Choroid plexus epithelial cell (primary cell): ENCODE measurements at regions not wholly inside any gene's neighbourhood (a gene's known extent, or its start where the extent isn't known, plus 50 kb on each side); places are given as distances from the start of the nearest gene placed in this dataset.

Experiments used
- DNase-seq: peaks from one replicate; pipeline ENCODE4 v3.0.0-alpha.2; 2010; ENCODE audit warnings: low read depth
- H3K4me3 ChIP-seq: 2 replicates; pipeline ENCODE4 v1.5.1; 2011; ENCODE audit warnings: low read depth, mild to moderate bottlenecking, control low read depth, low read length, moderate library complexity
- TF ChIP-seq, protein P1 (sequence below): conservative IDR thresholded peaks from 2 replicates; pipeline ENCODE4 v1.5.1; 2011; ENCODE audit warnings: low read depth, mild to moderate bottlenecking, control low read depth, inconsistent platforms, low read length, moderate library complexity

DNA sequence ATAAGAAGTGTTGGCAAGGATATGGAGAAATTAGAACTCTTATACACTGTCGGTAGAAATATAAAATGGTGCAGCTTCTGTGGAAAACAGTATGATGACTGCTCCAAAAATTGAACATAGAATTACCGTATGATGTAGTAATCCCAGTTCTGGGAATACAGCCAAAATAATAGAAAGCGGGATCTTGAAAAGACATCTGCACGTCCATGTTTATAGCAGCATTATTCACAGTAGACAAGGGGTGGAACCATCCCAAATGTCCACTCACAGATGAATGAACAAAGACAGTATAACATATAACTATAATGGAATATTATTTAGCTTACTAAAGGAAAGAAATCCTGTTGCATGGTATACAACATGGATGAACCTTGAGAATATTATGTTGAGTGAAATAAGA, 257.7 kb downstream of the TDRD15 start:
- peak; percentile 4 for DNase-seq
- TF ChIP-seq, protein P1, sequence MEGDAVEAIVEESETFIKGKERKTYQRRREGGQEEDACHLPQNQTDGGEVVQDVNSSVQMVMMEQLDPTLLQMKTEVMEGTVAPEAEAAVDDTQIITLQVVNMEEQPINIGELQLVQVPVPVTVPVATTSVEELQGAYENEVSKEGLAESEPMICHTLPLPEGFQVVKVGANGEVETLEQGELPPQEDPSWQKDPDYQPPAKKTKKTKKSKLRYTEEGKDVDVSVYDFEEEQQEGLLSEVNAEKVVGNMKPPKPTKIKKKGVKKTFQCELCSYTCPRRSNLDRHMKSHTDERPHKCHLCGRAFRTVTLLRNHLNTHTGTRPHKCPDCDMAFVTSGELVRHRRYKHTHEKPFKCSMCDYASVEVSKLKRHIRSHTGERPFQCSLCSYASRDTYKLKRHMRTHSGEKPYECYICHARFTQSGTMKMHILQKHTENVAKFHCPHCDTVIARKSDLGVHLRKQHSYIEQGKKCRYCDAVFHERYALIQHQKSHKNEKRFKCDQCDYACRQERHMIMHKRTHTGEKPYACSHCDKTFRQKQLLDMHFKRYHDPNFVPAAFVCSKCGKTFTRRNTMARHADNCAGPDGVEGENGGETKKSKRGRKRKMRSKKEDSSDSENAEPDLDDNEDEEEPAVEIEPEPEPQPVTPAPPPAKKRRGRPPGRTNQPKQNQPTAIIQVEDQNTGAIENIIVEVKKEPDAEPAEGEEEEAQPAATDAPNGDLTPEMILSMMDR, result no peak
- no peak overlapping the region for H3K4me3 ChIP-seq

DNA sequence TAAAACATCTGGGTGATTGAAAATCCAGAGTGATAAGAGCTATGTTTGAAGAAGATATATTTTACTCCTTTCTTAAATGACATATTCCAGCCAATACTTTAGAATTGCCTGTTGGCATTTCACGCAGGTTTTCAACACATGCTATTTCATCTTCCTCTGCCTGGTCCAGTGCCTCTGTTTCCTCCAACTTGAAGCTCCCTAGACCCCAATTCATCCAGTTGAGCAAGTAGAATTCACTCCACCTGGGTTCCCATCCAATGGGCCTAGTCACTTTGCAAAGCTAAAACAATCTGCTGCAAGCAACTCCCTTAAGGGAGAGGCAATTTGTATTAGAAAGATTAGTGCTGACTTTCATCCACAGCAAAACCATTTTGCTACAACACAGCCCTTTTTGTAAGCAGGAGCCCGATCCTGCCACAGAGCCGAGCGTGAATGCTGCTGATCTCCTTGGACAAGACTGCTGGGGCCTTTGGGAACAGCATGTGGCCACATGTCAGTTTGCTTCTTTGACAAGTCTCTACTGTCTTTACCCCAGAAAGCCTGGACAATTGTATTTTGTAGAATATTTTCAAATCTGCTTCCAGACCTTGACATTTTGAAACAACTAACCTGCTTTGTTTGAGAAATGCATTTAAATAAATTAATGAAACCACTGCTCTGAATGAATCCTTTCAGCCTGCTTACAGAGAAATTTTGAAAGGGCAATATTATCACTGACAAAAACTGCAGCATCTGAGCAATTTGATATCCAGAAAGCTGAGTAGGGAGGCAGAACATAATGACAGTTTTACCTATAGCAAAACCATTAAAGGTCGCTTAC, 259.1 kb downstream of the TDRD15 start:
- TF ChIP-seq, protein P1, result no peak
- no peak for DNase-seq
- no peak overlapping the region for H3K4me3 ChIP-seq

- DNase-seq, result no peak
Observed at GRCh38 chr2:21386666-21387065, 262.9 kb downstream of the TDRD15 start.

GRCh38 chr2:21392649-21393048, 268.9 kb downstream of the TDRD15 start:
- TF ChIP-seq, protein P1, result no peak
- no peak overlapping the region for H3K4me3 ChIP-seq
- DNase-seq, result no peak

More at GRCh38 chr2:21386666-21387065, 262.9 kb downstream of the TDRD15 start:
- TF ChIP-seq, protein P1, result no peak
- H3K4me3 ChIP-seq, result no peak overlapping the region

GRCh38 chr2:21393173-21393572, 269.4 kb downstream of the TDRD15 start:
- no peak for DNase-seq
- no peak overlapping the region for H3K4me3 ChIP-seq
- TF ChIP-seq, protein P1, result no peak

GRCh38 chr2:21395366-21395765, 271.6 kb downstream of the TDRD15 start:
- TF ChIP-seq, protein P1, result peak; percentile 11
- peak; percentile 2 for DNase-seq
- no peak overlapping the region for H3K4me3 ChIP-seq

DNA sequence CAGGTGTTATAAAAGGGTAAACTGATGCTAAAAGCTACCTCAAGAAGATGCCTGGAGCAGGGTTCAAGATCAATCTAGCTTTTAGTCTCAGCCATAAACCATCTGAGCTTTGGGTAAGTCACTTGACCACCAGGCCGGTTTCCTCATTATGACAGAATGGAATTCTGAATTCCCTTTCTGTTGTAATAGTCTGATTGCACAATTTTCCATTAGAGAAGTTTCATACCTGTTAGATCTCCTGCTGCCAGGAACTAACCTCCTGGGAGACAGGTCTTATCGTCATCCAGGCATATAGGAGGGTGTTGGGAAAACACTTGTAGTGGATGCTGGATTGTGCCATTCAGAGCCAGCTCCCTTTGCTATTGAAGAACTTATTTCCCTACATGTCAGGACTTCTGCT, 272.5 kb downstream of the TDRD15 start:
- TF ChIP-seq, protein P1, result no peak
- DNase-seq, result peak; percentile 7
- no peak overlapping the region for H3K4me3 ChIP-seq
